ENCODE measurements at regions not wholly inside any gene's neighbourhood (a gene's known extent, or its start where the extent isn't known, plus 50 kb on each side); places are given as distances from the start of the nearest gene placed in this dataset.
"Not testable (repeated sequence)": the region's sequence is repeated elsewhere in the genome, so short reads cannot be mapped to it uniquely, and the experiment has no call there.

DNA sequence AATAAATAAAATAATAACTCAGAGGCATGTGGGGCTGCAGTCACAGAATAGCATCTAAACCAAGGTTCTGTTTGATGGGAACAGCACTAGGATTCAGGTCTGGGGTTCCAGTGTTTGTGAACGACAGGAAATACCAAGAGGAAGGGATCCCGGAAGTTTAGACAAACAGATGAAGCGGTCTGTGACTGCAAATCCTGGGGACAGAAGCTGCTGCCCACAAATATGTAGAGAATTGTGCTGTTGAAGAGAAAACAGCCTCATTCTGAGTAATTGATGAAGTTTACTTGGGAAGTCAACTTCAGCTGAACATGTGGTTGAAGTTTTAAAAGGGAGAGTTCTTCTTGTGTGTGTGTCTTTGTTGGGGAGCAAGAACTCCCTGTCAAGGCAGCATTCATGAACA is 98.4 kb upstream of the TBX5 start:
- no peak for DNase-seq (ENCODE audit: low read depth in 2 of 2)

DNA sequence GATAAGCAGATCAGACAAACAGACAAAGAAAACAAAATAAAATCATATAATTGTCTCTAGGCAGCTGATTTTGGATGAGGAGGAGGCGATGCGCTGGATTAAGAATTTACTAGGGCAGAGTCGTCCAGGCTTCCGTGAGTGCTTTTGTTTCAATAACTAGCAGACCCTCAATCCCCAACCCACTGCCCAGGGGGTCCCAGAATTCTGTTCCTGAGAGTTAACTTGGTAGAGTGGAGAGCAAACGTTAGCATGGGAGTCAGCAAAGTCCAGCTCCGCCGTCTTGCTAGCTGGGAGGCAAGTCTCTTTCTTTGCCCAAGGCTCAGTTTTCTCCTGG is 95.5 kb upstream of the TBX5 start:
- DNase-seq (ENCODE audit: low read depth in 2 of 2): no peak

- no peak for DNase-seq (ENCODE audit: low read depth in 2 of 2)
These were observed 95.0 kb upstream of the TBX5 start for GRCh38 chr12:114500775-114501473.

GRCh38 chr12:114500131-114500530 is 94.2 kb upstream of the TBX5 start:
- no peak for DNase-seq (ENCODE audit: low read depth in 2 of 2)

DNA sequence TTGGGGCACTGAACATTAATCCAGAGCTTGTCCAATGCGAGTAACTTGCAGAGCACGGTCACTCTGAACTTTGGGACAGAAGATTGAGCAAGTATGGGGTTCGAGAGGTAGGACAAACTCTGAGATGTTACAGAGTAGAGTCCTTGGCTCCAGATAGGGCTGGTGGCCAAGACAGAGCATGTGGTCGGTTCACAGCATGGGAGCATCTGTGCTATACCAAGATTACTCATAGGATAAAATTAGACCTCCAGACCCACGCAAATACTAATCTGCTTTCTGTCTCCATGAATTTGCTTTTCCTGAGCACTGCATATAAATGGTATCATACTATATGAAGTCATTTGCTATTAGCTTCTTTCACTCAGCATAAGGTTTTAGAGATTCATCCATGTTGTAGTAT is 93.4 kb upstream of the TBX5 start:
- no peak for DNase-seq (ENCODE audit: low read depth in 2 of 2)

- no peak for DNase-seq (ENCODE audit: low read depth in 2 of 2)
These were observed 86.0 kb upstream of the TBX5 start for GRCh38 chr12:114491916-114492315.

- DNase-seq (ENCODE audit: low read depth in 2 of 2): not testable (repeated sequence)
These were observed 79.0 kb upstream of the TBX5 start for GRCh38 chr12:114484822-114485459.

GRCh38 chr12:114483996-114484395 is 78.1 kb upstream of the TBX5 start:
- DNase-seq (ENCODE audit: low read depth in 2 of 2): no peak

GRCh38 chr12:114481200-114481535 is 75.2 kb upstream of the TBX5 start:
- DNase-seq (ENCODE audit: low read depth in 2 of 2): no peak

- no peak for DNase-seq (ENCODE audit: low read depth in 2 of 2)
These were observed 74.6 kb upstream of the TBX5 start for GRCh38 chr12:114480337-114481199.

DNA sequence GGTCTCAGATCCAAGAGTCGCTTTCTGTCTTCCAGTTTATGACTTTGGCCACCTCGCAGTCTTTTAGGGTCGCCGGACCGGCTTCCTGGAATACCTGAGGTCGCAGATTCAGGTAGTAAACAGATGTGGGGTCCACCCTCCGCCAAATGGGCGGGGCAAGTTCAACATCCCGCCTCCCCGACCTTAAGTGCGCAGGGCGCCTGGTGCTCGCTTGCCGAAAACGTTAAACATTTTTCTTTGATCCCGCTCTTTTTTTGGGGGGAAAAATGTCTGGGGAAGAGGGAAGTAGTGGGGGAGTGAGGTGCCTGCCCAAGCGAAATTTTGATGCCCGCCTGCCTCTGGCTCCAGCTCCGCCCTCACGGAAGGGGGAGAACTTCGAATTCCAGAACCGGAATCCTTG is 73.9 kb upstream of the TBX5 start:
- no peak for DNase-seq (ENCODE audit: low read depth in 2 of 2)

DNA sequence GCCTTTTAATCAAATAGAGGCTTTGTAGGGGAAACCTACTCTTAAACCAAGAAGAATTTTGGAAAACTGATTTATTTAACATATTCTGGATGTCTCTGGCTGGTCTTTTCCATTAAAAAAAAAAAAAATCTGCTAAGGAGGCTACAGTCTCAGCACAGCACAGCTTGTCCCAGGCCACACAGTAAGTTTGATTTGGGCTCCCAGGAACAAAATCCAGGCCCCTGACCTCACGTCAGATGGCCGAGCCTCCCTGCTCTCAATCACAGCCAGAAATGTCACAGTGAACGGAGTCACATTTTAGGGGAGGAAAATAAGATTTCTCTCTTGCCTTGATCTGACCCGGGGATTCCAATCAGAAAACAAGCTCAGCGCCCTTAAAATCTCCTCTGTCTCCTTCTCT is 72.9 kb upstream of the TBX5 start:
- DNase-seq (ENCODE audit: low read depth in 2 of 2): no peak

DNA sequence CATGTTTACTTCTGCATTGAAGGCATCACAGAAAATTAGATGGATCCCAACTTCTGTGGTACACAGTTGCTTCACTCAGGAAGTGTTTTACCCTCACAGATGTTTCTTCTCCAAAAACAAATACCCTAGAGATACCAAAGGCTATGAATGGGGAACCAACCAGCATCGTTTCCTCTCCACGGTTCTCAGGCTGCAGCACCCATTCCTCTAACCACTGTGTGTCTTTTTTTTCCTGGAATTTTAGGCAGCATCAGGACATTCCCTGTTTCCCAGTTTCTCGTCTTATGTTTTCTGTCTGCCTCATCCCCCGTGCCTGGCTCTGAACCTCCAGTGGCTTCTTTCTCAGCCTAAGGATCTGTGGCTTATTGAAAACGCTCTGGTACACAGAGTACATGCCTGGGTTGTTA is 72.0 kb upstream of the TBX5 start:
- no peak for DNase-seq (ENCODE audit: low read depth in 2 of 2)

- DNase-seq (ENCODE audit: low read depth in 2 of 2): no peak
These were observed 70.2 kb upstream of the TBX5 start for GRCh38 chr12:114476159-114476558.

GRCh38 chr12:114473717-114474116 is 67.8 kb upstream of the TBX5 start:
- no peak for DNase-seq (ENCODE audit: low read depth in 2 of 2)

- DNase-seq (ENCODE audit: low read depth in 2 of 2): no peak
These were observed 67.1 kb upstream of the TBX5 start for GRCh38 chr12:114473018-114473417.

- DNase-seq (ENCODE audit: low read depth in 2 of 2): no peak
These were observed 51.7 kb upstream of the TBX5 start for GRCh38 chr12:114457620-114458019.

All from stimulated activated CD8-positive, alpha-beta memory T cell treated with anti-CD3 and anti-CD28 coated beads, Interleukin-2, amount 100 ng/mL, for 48 hours (primary cell).